G401 (cell line): ENCODE measurements at regions not wholly inside any gene's neighbourhood (a gene's known extent, or its start where the extent isn't known, plus 50 kb on each side); places are given as distances from the start of the nearest gene placed in this dataset.

Experiments
- DNase-seq: peaks from one replicate; pipeline ENCODE4 v3.0.0-alpha.2; 2015; ENCODE audit warnings: low spot score
- in situ Hi-C: cut with HindIII; loops from 2 replicates; pipeline ENCODE4 v1.10.0; 2016; ENCODE audit warnings: low sequenced_read_pairs, mixed read lengths

- in situ Hi-C loops = loop anchor here (5.0 kb wide), 1 partner anchor 53 kb away; no protein-coding TSS in a partner anchor
- DNase-seq = no peak
Observed at GRCh38 chr22:42330170-42330569, 59.7 kb upstream of the TCF20 start.

GRCh38 chr22:42329504-42329903 is 59.1 kb upstream of the TCF20 start:
- in situ Hi-C loops = no loop called here

GRCh38 chr22:42328784-42329145 is 58.3 kb upstream of the TCF20 start:
- in situ Hi-C loops = no loop called here
- DNase-seq = no peak

More at GRCh38 chr22:42329504-42329903, 59.1 kb upstream of the TCF20 start:
- DNase-seq = no peak

- no peak for DNase-seq
Observed at GRCh38 chr22:42328130-42328783, 57.8 kb upstream of the TCF20 start.

GRCh38 chr22:42327462-42328129 is 57.1 kb upstream of the TCF20 start:
- no peak for DNase-seq
- in situ Hi-C loops = no loop called here

More at GRCh38 chr22:42328130-42328783, 57.8 kb upstream of the TCF20 start:
- in situ Hi-C loops = no loop called here

- DNase-seq = no peak
- in situ Hi-C loops = no loop called here
Observed at GRCh38 chr22:42326801-42327200, 56.3 kb upstream of the TCF20 start.

- peak; percentile 74 for DNase-seq
- in situ Hi-C loops = no loop called here
Observed at GRCh38 chr22:42326301-42326700, 55.8 kb upstream of the TCF20 start.

- DNase-seq = no peak
- in situ Hi-C loops = no loop called here
Observed at GRCh38 chr22:42324990-42325710, 54.7 kb upstream of the TCF20 start.

GRCh38 chr22:42324566-42324965 is 54.1 kb upstream of the TCF20 start:
- in situ Hi-C loops = no loop called here

GRCh38 chr22:42323971-42324370 is 53.5 kb upstream of the TCF20 start:
- no peak for DNase-seq
- in situ Hi-C loops = no loop called here

More at GRCh38 chr22:42324566-42324965, 54.1 kb upstream of the TCF20 start:
- DNase-seq = no peak

- in situ Hi-C loops = no loop called here
- no peak for DNase-seq
Observed at GRCh38 chr22:42322562-42322926, 52.1 kb upstream of the TCF20 start.

GRCh38 chr22:42321908-42322561 is 51.6 kb upstream of the TCF20 start:
- no peak for DNase-seq
- in situ Hi-C loops = no loop called here

GRCh38 chr22:42320443-42321416 is 50.3 kb upstream of the TCF20 start:
- DNase-seq = no peak
- in situ Hi-C loops = no loop called here
